ENCODE measurements at regions not wholly inside any gene's neighbourhood (a gene's known extent, or its start where the extent isn't known, plus 50 kb on each side); places are given as distances from the start of the nearest gene placed in this dataset.

DNA sequence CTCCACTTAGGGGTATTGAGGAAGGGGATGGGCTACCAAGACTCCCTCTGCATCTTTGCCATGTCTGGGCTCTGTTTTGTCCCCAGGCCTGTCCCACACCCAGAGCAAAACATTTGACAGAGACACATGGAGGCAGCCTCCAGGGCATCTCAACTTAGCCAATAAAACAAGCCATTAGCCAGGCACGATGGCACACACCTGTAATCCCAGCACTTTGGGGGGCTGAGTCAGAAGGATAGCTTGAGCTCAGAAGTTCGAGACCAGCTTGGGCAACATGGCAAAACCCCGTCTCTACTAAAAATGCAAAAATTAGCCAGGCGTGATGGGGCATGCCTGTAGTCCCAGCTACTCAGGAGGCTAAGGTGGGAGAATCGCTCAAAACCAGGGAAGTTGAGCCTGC is 120.3 kb upstream of the IPO9 start:
- DNase-seq (ENCODE audit: low read depth in 3 of 3), result no peak

GRCh38 chr1:201709564-201710295 is 119.2 kb upstream of the IPO9 start:
- DNase-seq (ENCODE audit: low read depth in 3 of 3), result peak; percentile 16 to 60 (median 25)

DNA sequence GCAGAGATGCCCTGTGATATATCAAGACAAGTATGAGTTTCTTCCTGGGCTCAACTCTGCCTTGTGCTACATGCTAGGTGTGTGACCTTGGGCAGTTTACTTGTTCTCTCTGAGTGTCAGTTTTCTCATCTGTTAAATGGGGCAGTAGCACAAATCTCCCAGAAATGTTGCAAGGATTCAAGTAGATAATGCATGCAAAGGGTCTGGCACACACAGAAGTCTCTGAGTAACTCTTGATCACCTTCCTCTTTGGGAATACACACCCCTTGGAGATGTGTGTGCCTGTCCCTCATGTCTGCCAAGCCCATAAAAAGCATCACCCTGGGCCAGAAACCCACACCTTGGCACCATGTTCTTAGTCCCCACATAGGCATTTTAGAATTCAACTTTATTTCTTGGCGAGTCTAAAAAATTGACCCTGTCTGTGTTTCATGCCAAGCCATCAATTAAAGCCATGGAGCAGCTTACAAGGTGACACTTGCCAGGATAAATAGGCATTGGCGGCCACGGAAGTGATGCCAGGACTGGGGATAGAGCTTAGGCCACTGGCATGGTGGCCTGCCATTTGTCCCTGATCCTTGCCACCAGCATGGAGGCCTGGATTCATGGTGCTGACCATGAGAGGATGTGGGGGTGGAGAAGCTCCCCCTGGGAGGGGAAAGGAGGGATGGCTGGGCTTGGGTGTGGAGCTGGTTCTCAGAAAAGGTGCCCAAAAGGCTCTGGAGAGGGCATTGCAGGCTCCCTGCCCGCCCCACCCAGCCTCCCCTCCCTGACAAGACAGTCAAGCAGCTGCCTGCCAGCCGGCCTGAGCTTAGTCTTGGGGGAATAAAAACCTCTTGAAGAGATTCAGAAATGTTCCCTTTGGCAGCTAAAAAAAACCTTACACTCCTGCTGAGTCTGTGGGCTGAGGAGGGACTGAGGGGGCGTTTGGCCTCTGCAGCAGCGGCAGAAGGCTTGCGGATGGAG is 118.0 kb upstream of the IPO9 start:
- no peak for DNase-seq (ENCODE audit: low read depth in 3 of 3)

DNA sequence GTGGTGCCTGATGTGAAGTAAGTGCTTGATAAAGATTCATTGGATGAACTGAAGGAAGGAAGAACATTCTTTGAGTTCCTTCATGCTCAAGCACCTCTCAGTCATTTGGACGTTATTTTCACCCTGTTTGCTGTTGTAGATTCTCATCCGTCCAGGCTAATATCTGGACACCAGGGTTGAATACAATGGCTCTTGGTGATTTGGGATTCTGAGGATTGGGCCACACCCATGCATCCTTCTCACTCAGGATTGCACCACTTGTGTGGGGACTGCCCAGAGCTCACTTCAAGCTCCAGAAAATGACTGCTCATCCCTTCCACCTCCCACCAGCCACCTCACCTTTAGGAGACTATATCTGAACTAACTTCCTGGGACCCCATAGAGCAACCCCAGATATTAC is 117.1 kb upstream of the IPO9 start:
- no peak for DNase-seq (ENCODE audit: low read depth in 3 of 3)

DNA sequence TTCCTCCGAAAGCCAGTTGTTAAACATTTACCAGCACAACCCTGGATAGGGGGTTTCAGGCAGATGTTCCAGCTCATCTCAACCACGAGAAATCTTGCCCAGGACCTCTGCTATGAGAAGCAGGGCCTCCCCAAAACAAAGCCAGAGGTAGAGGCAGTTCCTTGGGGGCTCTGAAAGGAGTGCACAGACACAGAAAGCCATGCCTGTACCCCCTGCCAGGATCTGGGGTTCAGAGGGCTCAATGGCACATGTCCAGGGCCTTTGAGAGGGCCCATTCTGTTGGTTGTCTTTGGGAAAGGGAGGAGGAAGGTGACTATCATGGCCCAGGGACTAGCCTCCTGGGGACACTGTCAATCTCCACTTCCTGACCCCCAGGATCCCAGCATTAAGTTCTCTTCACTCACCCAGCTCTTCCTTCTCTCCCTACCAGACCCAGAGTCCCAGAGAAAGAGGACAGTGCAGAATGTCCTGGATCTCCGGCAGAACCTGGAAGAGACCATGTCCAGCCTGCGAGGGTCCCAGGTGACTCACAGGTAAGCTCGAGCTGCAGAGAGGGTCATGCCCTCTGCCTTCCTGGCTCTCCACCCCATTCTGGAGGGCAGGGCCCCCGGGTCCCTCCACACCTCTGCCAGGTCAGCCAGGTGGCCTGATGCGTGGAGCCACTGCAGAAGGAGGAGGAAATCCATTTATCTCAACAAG is 116.4 kb upstream of the IPO9 start:
- DNase-seq (ENCODE audit: low read depth in 3 of 3), result no peak

DNA sequence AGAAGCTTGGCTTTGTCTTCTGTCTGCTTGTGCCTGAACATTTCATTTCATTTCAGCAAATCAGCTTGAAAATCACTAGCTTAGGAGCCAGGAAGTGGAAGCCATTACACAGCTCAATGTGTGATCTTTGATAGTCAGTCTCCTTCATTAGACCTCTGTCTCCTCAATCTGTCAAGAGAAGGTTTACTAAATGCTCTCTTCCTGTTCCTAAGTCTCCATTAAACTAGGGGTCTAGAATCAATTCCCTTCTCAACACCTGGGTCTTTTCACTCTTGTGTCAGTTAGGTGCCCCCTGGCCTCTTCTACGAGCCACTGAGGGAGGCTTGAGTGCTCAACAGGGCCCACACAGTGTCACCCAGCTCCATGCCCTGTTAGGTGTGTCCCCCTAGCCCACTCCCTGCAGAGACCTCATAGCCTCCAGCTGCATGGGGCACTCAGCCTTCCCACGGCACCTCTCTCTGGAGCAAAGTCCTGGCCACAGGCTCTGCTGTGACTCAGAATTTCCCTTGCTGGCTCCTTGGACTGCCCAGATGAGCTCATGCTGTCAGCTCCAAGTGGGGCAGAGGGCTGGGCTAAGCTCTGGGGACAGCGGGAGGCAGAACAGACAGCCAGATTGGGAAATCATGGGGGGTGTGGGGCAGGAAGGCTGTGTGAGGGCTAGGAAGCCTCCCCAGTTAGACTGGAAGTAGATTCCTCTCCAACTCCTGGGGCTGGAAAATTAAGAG is 115.7 kb upstream of the IPO9 start:
- DNase-seq (ENCODE audit: low read depth in 3 of 3), result no peak

GRCh38 chr1:201714542-201715329 is 114.2 kb upstream of the IPO9 start:
- no peak for DNase-seq (ENCODE audit: low read depth in 3 of 3)

DNA sequence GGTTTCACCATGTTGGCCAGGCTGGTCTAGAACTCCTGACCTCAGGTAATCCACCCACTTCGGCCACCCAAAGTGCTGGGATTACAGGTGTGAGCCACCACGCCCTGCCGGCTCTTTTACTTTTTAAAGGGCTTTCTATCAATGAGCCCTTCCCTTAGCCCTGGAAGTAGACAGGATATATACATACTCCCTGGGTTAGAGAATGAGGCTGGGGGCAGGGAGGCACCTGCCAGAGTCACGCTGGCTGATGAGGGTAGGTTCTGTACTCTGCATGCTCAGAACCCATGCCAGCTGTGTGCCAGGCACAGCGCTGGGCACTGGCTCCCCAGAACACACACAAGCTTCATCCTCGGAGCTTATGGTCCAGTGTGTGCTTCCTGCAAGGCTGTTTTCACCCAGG is 113.6 kb upstream of the IPO9 start:
- DNase-seq (ENCODE audit: low read depth in 3 of 3), result no peak

GRCh38 chr1:201715801-201716741 is 112.9 kb upstream of the IPO9 start:
- no peak for DNase-seq (ENCODE audit: low read depth in 3 of 3)

DNA sequence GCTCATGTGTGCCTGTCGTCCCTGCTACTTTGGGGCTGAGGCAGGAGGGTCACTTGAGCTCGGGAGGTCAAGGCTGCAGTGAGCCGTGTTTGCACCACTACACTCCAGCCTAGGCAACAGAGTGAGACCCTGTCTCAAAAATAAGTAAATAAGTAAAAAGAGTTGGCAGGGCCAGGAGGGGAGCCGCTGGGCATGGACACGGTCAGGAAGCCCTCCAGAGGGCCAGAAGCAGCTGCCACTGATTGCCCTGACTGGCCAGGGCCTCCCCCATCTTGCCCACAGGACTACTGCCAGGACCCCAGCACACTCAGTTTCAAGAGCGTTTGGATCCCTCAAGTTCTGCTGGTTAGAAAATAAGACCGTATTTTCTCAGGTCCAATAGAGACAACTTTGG is 112.2 kb upstream of the IPO9 start:
- no peak for DNase-seq (ENCODE audit: low read depth in 3 of 3)

- DNase-seq (ENCODE audit: low read depth in 3 of 3), result no peak
These were observed 111.7 kb upstream of the IPO9 start for GRCh38 chr1:201717286-201717685.

GRCh38 chr1:201718346-201719202 is 110.4 kb upstream of the IPO9 start:
- no peak for DNase-seq (ENCODE audit: low read depth in 3 of 3)

GRCh38 chr1:201719812-201720521 is 109.0 kb upstream of the IPO9 start:
- DNase-seq (ENCODE audit: low read depth in 3 of 3), result no peak

- DNase-seq (ENCODE audit: low read depth in 3 of 3), result no peak
These were observed 108.5 kb upstream of the IPO9 start for GRCh38 chr1:201720522-201720844.

DNA sequence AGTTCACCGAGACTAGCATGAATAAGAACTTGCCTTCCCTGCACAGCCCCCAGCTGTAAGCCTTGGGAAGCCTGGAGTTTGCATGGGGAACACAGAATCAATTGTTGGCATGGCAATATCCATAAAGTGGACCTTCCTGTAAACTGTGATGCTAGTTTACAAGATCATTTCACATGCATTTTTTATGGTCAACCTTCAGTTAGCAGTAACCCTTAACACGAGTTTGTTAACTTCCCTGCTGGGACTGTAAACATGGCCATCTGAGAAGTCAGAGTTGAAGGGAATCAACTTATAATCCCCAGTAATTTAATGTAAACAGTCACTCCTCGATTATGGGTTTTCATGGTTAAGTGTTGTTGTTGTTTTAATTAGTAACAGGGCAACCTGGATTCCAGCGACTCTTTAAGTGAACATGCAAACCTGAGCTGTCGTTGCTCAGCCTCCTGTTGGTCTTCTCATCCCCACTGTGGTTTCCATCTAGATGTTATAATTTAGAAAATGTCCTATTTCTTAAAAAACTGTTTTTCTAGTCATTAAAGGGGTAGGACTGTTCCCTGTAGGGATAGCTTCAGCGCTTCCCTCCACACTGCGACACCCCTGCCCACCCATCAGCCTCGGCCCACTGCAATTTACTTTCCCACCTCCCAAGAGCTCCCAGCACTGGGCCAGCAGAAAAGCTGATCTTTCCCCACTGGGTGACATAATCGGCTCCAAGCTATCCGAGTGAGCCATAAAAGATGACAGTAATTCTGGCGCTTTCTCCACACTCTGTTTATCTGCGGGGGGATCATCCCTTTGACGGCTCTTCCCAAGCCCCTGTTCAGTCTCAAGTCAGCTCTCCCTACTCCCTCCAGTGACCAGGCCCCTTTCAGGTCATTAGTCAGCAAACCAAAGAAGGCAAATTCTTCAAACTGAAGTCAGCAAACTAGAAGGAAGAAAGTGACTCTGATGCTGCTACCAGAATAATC is 107.6 kb upstream of the IPO9 start:
- no peak for DNase-seq (ENCODE audit: low read depth in 3 of 3)

DNA sequence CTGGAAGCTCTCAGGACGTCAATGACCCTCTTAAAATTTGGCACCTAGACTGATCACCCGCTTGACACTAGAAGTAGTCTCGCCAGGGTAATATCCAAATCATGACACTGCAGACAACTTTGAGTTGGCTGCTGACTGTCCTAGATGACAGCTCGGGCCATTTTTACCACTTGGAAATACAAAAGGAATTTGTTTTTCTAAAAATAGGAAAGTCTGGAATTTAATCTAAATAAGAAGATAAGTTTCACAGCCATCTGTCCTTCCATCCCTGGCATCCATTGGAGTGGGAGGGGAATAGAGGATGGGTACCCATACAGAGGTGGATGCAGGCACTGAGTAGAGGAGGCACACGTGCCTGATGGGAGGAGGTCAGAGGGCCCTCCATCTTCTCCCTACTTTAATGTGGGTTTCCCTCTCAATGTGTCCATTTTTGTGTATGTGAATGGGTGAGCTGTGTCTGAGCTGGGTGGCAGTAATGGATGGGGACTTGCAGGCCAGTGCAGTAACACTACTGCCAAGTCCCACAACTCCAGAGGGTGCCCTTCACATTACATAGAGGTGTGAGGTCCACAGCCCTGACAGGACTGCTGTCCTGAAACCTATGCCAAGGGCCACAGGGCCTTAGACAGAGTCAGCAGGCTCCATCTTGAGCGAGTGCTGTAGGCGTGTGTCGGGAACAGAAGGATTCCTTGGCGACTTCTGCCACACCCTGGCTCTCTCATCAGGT is 104.8 kb upstream of the IPO9 start:
- DNase-seq (ENCODE audit: low read depth in 3 of 3), result no peak

- no peak for DNase-seq (ENCODE audit: low read depth in 3 of 3)
These were observed 104.2 kb upstream of the IPO9 start for GRCh38 chr1:201724766-201725118.
